HG03066 (cell line): ENCODE measurements at regions not wholly inside any gene's neighbourhood (a gene's known extent, or its start where the extent isn't known, plus 50 kb on each side); places are given as distances from the start of the nearest gene placed in this dataset.

ENCODE experiments used
- ATAC-seq: cut with Tn5 transposase; IDR thresholded peaks from one replicate; pipeline ENCODE4 v1.9.1; 2021; ENCODE audit warnings: low read depth; ENCODE audit not compliant: unreplicated experiment

DNA sequence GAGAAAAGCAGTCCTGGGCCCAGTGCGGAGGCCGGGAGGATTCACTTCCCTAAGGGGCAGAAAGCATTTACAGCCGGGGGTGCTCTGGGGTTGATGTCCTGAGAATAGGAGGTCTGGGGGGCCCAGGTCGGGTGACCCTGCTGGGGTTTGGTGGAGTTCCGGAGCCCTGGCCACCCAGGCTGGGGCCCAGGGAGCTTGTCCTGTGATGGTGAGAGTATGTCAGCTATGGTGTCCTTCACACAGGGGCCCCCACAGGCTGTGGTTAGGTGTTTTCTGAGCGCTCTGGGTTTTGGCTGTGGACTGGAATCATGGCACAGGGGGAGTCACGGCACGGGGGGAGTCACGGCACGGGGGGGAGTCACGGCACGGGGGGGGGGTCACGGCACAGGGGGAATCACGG is 54.5 kb upstream of the TMEM18 start:
- no peak for ATAC-seq

DNA sequence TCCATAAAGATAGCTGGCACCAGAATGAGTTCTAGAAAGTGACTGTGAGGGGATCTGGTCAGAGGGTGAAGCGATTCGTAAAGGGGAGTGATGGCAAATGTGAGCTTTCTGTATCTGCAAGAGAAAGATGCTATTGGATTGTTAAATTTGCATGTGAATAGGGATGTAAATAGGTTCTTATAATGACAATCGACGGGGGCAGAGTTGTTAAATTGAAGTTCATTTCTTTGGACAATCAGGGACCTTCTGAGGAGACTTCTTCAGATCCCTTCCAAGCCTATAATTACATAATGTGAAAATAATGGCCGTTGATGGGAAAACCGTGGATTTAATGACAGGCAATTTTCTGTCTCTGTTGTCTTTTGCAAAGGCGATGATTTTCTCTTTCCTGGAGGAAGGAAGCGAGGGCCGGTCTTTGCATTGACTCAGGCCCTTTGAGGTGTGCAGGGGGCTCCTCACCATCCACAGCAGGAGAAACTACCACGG is 52.2 kb upstream of the TMEM18 start:
- ATAC-seq, result no peak

DNA sequence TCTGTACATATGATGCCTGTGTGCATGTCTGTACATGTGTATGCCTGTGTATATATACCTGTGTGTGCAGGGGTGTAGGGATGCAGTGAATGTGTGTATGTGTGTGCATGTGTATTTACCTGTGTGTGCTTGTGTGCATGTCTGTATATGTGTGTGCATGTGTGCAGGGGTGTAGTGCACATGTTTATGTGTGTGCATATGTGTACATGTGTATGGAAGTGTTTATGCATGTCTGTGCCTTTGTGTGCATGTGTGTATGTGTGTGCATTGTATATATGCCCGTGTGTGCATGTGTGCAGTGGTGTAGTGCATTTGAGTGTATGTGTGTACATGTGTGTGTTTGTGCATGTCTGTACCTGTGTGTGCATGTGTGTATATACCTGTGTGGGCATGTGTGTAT is 51.0 kb upstream of the TMEM18 start:
- no peak for ATAC-seq

DNA sequence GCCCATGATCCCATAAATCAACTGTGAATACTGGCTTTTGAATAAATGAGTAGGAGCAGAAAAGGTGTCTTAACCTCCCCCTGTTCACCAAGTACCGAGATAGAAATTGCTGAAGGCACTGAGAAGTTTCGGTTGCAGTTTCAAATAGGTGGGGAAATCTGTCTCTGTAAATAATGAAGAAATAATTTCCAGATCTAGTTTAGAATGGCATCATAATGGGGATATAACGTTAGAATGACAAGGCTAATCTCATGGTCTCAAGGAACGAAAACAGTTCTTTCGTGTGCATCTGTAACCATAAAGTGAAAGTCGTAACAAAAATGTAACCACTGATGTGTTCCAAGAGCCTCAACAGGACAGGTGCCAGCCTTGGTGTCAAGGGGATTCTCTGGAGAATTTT is 49.9 kb upstream of the TMEM18 start:
- peak; percentile 74 for ATAC-seq
